ENCODE measurements at regions not wholly inside any gene's neighbourhood (a gene's known extent, or its start where the extent isn't known, plus 50 kb on each side); places are given as distances from the start of the nearest gene placed in this dataset.

DNA sequence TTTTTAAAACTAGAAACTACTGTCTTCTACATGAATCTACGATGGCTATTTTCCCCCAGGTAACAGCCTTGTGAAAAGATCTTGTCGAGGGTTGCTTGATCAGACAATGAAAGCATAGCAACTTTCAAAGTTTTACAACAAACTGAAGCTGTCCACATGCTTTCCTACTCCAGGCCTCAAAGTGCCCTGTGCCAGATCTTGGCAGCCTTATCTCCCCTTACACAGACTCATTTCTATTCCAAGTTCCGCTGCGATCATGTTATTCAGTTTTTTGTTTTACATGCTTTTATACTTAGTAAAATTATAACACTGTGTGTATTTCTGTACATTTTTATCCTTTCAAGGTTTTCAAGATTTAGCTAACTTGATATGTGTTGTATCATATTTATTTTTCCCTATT lies 661.7 kb upstream of the SORCS1 start:
- in situ Hi-C loops (cut with HindIII; ENCODE audit: low sequenced_read_pairs) = no loop called here

DNA sequence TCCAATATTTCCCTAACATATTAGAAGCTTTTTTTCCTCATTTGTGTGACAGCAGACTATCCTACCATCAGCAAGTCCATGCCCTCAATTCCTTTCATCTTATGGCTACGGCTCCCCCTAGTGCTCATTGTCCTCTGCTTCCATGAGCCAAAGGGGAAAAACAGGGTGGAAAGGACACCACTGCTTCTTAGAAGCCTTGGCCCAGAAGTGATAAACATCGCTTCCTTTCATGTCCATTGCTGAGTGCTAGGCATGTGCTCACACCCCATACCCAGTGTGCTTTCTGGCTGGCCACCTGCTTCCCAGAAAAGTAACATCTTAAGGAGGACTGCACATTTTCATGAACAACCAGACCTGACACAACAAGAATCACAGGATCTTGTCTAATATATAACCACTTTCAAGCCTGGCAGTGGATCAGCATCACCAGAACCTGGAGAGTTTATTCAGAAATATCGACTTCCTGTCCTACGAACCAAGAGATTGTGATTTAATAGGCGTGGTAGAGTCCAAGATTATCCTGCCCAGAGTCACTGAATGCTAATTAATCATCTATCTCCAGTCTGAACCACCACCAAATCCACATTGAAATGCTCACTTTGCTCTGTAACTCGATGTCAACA lies 650.5 kb upstream of the SORCS1 start:
- in situ Hi-C loops (cut with HindIII; ENCODE audit: low sequenced_read_pairs) = no loop called here

DNA sequence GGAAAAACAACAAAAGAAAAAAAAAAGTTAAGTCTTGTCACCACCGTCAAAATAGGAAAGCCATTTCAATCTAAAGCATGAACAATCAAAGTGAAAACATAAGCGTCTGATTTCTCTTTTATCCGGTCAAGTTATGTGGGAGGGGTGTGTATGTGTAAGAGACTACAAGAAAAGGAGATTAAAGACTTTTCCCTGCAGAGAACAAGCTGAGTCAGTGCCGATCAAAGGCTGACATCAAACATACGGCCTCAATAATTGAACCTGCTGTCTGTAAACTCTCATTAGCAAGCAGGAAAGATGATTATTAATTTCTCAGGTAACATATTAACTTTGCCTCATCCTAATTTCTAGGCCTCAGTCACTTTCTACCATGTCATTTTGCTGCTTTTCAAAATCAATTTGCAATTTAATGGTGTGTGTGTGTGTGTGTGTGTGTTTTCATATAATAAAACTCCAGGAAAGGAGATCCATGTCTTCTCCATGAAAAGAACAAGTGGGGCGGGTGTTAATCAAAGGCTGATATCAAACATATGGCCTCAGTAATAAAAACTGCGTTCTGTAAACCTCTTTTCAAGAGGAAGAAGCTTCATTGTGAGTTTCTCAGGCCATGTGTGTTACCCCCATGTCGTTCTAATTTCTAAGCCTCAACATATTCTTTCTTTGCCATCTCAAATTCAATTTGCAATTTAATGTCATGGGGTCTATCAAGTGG lies 649.1 kb upstream of the SORCS1 start:
- in situ Hi-C loops (cut with HindIII; ENCODE audit: low sequenced_read_pairs) = no loop called here

DNA sequence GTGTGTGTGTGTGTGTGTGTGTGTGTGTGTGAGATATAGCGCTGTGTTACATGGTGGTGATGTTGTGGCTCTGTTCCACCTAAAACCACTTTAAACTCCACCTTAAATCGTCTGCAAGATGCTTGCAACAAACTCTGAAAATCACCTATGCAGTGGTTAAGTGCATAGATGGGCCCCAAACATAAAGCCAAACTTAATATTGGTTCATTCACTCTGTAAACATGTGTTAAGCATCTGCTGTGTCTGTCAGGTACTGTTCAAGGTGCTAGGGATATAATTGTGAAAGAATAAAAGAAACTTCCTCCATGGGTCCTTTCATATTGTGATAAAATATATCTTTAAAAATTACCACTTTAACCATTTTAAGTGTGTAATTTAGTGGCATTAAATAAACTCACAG lies 645.4 kb upstream of the SORCS1 start:
- in situ Hi-C loops (cut with HindIII; ENCODE audit: low sequenced_read_pairs) = no loop called here

DNA sequence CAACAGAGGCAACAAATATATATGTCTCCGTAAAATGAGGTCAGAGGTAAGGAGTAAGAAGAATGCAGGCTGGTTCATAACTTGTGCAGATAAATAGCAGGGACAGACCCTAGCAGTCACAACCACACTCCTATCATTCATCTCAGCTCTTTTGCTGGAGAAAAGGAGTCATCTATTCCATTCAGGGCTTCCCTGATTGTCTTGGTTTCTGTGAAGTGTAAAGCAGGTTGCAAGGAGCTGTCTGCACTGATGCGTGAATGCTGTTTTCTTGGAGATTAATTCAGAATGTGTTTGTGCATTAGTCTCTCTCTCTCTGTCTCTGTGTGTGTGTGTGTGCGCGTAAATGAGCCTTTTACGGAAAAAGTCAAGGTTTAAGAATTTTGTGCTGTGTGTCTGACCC lies 643.3 kb upstream of the SORCS1 start:
- in situ Hi-C loops (cut with HindIII; ENCODE audit: low sequenced_read_pairs) = no loop called here

DNA sequence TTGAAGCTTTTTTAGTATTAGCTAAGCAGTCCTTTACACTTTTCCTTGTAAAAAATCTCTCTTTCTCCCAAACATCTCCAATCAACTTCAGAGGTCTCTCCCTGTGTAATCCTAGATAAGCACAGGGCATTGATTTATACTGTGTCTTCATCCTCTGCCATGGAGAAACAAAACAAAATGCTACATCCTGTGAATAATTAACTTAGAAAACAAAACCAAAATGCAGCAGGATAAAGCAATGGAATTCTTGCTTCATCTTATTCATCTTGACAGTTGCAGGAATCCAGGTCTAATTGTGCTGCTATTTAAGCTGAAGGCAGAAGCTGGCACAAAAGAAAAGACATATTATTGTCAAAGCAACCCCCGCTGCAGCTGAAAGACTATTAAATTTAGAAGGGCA lies 641.5 kb upstream of the SORCS1 start:
- in situ Hi-C loops (cut with HindIII; ENCODE audit: low sequenced_read_pairs) = no loop called here

DNA sequence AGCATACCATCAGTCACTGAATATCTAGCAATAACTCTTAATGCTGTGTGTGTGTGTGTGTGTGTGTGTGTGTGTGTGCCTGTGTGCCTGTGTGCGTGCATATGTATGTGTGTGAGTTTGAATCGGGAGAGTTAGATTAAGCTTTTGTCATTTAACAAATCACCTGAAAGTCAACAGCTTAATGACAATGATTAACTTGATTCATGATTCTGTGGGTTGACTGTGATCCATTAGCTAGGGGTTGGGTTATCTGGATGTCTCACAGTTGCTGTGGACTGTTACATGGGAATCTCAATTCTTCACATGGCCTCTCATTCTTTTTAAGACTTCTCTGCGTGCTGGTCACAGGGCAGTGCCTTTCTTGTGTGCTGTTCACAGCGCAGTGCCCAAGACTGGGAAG lies 639.0 kb upstream of the SORCS1 start:
- in situ Hi-C loops (cut with HindIII; ENCODE audit: low sequenced_read_pairs) = no loop called here

DNA sequence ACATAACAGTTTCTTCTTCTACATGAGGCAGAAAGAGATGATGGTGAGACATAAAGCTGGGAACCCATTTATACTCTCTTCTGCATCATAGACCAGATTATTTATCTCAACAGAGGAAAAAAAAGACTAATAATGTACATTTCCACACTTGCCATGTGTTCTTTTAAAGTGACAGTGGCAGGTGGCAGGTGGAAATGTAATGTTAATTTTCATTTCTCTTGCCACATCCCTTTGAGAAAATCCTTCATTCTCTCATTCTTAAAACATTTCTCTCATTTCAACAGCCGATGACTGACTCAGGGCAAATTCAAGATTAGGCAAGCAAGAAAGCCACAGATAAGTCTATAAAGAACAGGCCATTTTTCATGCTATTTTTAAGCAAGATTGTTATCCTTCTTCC lies 635.6 kb upstream of the SORCS1 start:
- in situ Hi-C loops (cut with HindIII; ENCODE audit: low sequenced_read_pairs) = no loop called here

DNA sequence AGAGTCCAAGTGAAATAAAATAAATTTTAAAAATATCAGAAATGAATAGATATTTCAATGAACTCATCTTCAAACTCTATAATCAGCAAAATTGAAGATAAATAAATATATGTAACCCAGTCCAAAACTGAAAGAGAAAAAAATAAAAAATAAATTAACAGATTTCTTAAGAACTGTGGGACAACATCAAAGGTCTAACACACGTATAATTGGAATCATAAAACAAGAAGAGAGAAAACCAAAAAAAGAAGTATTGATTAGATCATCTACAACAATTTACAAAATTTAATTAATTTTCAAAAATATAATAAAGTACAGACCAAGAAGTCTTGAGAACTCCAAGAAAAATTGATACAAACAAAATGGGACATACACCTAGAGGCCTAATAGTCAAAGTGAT lies 625.8 kb upstream of the SORCS1 start:
- in situ Hi-C loops (cut with HindIII; ENCODE audit: low sequenced_read_pairs) = no loop called here

DNA sequence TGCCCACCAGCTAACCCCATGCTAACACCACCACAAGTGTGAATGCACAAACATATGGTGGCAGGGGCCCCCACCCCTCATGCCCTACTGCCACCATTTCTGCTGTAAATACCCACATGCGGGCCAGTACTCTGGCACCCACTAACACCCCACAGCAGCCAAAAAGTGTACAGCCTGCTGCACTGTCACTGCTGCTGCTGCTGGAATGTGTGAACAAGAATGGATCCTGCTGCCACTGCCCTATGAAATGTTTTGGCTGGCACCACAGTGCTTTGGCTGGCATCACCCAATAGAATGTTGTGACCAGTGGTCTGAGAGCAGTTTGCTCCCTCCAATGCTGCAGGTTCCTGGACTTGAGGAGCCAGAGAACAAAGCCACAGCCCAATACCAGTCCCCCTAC lies 606.6 kb upstream of the SORCS1 start:
- in situ Hi-C loops (cut with HindIII; ENCODE audit: low sequenced_read_pairs) = no loop called here

DNA sequence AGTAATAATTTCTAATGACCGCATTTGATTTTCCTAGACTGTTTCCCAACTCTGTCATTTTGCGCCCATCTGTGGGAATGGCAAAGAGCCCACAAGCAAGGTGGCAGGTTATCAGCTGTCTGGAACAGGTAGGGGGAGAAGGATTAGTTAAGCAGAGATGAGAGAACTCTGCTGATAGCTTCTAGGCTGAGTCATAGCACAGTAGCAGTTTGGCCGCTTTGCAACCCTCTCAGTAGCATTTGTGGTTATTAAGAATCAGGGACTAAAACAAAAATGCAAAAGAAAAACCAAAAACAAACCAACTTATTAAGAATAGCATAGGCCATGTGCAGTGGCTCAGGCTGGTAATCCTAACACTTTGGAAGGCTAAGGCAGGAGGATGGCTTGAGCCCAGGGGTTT lies 602.7 kb upstream of the SORCS1 start:
- in situ Hi-C loops (cut with HindIII; ENCODE audit: low sequenced_read_pairs) = no loop called here

DNA sequence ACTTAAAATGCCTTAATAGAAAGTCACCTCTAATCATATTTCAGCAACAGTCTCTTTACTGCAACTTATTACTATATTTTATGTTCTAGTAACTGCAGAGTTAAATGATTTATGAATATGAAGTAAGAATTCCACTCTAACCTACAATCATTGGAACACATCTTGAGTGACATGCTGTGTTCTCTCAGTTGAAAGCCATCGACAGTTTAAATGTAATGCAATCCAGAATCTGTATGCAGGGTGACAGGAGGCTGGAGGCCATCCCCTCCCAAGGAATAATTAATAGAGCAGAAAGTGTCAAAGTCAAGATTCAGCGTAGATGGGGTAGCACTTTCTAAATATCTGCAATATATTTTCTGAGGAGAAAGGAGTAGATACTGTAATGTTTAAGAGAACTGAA lies 590.3 kb upstream of the SORCS1 start:
- in situ Hi-C loops (cut with HindIII; ENCODE audit: low sequenced_read_pairs) = no loop called here

DNA sequence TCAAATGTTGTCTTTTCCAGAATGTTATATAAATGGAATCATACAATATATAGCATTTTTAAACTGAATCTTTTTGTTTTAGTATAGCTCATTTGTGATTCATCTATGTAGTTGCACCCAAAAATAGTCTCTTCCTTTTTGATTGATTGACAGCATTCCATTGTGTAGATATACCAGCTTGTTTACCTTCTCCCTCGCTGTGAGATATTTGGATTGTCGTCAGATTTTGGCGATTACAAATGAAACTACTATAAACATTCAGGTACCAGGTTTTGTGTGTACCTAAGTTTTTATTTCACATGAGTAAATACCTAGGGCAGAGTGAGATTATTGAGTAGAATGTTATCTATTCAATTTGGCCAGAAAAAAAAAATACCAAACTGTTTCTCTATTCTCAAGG lies 584.7 kb upstream of the SORCS1 start:
- in situ Hi-C loops (cut with HindIII; ENCODE audit: low sequenced_read_pairs) = no loop called here

DNA sequence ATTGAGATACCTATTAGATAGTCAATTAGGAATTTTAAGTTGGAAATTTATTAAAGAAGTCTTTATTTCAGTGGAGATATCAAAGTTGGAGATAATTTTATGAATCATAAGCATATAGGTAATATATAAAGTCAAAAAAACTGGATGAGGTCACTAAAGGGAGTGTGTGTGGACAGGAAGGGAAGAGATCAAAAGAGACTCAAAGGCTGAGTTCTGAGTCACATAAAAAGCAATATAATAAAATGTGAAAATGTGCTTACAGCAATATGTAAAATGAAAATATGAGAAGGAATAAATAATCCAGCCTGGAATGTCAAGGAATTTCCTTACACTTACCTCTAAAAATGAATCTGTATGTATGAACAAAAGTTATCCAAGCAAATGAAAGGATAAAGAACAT lies 583.3 kb upstream of the SORCS1 start:
- in situ Hi-C loops (cut with HindIII; ENCODE audit: low sequenced_read_pairs) = no loop called here

DNA sequence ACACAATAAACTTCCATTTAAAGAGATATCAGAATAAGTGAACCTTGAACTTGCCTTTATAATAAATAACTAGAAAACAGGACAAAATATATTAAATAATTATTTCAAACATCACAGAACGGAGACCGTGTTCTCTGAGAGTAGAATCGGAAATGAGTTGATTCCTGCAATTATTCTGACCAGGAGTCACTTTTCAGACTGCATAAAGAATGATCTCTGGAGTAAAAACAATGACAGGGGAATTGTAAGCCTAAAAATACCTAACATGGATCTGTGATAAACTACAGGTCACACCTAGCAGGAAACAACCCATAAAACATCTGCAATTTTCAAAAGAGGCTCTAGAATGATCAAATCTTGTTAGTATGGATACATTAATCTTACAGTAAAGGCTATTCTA lies 577.5 kb upstream of the SORCS1 start:
- in situ Hi-C loops (cut with HindIII; ENCODE audit: low sequenced_read_pairs) = no loop called here

DNA sequence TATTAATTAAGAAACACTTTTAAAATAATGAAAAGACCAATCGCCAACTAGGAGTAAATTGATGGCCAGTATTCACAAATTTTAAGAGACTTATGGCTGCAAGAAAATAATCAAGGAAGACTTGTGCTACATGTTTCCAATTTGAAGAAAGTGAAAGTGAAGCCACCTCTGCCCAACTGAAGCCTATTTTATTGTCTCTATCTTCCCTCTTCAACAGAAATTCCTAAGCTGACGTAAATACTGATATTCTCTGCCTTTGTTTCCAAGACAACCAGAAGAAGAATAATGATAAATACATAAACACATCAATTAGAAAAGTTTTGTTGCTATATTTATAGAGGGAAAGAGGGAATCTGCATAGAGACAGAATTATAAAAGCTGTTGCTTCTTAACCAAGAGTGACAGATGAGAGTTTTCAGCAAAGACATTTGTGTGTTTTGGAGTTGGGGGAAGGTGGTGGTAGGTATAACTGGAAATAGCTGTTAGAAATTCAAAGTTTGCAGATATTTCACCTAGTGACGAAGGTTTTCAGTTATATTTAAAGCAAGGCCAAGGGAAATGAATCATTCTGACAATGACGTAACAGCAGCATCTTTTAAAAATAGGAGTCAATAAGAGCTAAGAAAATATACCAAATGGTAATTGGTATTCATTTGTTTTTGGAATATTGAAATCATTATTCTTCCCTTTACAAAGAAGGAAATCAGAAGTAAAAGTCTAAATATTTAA lies 576.6 kb upstream of the SORCS1 start:
- in situ Hi-C loops (cut with HindIII; ENCODE audit: low sequenced_read_pairs) = no loop called here

DNA sequence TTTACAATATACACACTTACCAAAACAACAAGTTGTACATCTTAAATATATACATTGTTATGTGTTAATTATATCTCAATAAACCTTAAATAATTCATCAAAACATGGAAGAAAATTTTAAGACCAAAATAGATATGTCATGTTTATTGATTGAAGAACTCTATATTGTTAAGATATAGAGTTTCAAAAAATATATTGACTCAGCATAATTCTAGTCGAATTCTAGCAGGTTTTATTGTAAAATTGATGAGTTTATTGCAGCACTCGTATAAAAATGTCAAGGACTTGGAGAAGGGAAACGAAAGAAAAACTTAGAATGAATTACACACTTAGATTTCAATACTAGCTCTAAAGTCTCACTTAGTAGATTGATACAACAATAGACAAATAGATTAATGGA lies 575.4 kb upstream of the SORCS1 start:
- in situ Hi-C loops (cut with HindIII; ENCODE audit: low sequenced_read_pairs) = no loop called here

DNA sequence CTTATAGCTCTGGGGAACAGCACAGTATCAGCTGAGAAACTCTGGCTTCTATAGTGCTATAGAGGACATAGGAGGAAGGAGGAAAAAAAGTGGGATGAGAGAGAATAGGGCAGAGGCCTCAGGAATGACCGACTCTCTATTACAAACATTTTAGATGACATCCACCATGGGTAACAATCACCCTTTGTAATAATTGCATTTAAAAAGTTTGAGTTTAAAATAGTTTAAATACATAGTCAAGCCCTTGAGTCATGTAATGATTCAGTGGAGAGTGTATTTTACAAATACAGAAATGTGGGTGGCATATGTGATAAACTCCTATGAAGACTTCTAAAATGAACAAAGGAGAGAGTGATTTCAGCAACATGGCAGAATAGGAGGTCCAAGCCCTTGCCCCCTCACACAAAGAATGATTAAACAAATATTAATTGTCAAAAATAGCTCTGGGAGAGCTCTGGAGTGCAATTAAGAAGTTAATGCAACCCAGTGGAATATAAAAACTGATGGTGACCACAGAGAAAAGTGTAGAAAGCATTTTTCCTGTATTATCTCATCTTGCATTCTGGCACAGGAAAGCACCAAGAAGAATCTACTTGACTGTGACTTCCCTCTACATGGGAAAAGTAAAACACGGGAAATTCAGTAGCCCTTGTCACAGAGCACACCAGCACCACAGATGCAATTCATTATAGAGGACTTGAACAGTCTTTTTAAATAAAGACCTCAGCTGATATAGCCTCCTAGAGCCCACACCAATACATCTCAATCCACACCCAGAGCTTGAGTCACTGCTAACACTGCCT lies 569.0 kb upstream of the SORCS1 start:
- in situ Hi-C loops (cut with HindIII; ENCODE audit: low sequenced_read_pairs) = no loop called here

DNA sequence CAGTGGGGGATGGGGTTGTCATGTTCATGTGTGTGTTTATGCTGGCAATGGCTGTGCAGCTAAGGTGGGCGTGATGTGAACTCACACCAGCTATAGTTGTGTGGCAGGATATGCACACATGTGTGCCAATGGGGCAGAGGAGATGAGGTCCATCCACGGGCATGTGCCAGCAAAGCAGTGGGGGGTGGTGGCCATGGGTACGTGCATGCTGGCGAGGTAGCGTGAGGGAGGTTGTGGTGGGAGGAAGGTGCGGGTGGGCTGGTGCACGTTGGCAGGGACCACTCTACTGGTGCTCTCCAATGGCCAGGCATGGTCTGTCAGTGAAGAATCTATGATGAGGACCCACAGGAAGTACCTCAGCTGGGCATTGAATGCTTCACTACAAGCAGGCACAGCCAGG lies 567.5 kb upstream of the SORCS1 start:
- in situ Hi-C loops (cut with HindIII; ENCODE audit: low sequenced_read_pairs) = no loop called here

DNA sequence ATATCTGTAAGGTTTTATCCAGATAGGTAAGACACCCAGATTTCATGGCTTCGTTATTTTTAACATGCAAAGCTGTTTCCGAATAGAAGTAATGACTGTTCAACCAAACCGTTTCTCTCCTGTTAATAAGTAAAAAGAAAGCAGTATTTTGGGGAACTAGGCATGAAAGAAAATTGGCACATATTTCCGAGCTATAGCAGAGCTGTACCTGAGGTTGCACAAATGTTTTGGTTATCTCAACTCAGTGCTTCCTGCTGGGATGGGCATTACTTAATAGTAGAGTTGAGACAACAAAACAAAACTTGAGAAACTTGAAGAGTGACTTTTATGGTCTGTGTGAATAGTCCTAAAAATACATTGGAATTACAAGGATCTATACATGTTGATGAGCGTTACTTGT lies 564.3 kb upstream of the SORCS1 start:
- in situ Hi-C loops (cut with HindIII; ENCODE audit: low sequenced_read_pairs) = no loop called here

DNA sequence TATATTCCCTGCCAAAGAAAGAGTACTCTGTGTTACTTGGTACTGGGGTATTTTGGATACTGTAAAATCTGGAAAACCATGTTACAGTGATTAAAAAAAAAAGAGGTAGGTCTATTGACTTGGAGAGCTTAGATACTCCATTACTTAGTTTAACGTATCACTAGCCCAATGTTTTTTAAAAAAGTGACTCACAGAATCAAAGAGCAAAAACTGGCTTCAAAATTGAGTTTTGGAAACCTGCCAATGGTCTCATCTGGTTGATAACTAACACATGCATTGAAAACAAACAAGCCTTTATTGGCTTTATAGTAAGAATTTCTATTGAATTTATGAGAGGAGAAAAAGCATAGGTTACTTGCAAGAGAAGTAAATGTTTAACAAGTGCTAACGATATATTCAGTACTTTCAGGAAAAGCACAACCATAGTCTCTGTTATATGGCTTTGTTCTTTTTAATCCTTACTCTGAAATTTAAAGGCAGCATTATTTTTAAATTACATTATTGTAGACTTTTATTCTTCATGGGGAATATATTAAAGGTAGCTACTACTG lies 563.3 kb upstream of the SORCS1 start:
- in situ Hi-C loops (cut with HindIII; ENCODE audit: low sequenced_read_pairs) = no loop called here

Measured in DLD1 (cell line).